ENCODE measurements at regions not wholly inside any gene's neighbourhood (a gene's known extent, or its start where the extent isn't known, plus 50 kb on each side); places are given as distances from the start of the nearest gene placed in this dataset.

DNA sequence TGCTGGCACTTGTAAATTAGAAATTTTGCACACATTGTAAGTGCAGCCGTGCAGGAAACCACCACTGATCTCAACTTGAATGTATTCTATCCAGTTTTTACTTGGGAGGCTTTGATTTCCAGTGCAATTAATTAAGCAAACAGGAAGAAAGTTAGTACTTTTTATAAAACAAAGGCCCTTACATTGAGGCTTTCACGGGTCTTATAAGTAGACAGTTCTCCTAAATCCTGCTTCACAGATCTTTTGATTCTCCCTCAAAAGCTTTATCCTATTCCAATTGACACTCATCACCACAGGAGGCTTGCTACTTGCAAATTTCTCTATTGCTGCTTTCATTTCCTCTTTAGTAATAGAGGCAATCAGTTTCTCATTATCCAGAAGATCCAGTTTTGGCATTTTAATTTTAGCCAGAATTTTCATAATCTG, 90.1 kb downstream of the ERCC5 start:
- DNase-seq, result no peak

DNA sequence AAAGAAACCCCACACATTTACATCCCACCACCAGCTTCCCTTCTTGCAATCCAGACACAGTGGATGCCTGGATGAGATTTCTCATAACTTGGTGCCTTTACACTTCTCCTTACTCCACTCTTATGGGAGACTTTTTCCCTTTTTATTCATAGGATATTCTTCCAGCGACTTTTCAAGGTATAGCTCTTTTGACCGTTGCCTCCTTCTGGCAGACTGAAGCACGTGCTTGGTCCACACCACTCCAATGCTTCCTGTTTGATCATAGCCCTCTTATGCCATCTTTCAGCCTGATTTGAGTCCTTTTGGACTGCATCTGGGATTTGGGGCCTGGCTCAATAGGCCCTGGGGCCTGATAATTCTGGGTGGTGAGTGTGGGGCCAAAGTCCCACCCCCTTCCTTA, 87.7 kb downstream of the ERCC5 start:
- DNase-seq, result no peak

GRCh38 chr13:102933122-102933521, 87.3 kb downstream of the ERCC5 start:
- DNase-seq, result no peak

GRCh38 chr13:102932331-102932730, 86.5 kb downstream of the ERCC5 start:
- no peak for DNase-seq

GRCh38 chr13:102930566-102930965, 84.7 kb downstream of the ERCC5 start:
- no peak for DNase-seq

DNA sequence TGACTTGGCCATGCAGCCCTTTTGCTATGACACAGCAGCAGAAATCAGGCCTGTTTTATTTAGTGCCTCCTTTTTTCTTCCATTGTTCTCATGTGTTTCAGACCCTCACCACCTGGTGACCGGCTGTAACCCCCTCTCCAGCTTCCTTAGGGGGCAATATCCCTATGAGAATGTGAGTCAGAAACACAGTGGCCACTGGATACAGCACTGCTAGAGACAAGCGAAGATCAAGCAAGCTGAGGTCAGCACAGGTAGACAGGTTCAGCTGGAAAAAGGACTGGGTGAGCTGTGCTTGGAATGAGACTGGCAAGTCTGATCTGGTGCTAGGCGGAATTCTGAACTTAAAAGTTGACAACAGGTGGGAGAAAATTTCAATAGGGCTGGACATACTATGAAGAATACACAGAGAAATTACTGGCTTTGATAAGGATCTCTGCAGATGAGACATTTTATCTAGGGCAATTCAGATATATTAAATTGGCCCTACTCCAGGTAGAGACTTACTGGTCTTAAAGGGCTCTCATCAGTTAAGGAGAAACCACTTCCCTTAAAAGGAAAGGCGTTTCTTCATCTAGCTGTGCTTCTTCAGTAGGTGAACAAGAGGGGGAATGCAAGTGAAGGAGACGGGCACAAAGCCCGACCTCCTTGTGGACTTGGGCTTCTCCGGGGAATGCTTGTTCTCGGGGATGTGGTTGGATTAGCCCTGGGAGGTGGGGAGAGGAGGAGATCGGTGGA, 83.3 kb downstream of the ERCC5 start:
- DNase-seq, result no peak
